ENCODE measurements at regions not wholly inside any gene's neighbourhood (a gene's known extent, or its start where the extent isn't known, plus 50 kb on each side); places are given as distances from the start of the nearest gene placed in this dataset.
"Not testable (repeated sequence)": the region's sequence is repeated elsewhere in the genome, so short reads cannot be mapped to it uniquely, and the experiment has no call there.

DNA sequence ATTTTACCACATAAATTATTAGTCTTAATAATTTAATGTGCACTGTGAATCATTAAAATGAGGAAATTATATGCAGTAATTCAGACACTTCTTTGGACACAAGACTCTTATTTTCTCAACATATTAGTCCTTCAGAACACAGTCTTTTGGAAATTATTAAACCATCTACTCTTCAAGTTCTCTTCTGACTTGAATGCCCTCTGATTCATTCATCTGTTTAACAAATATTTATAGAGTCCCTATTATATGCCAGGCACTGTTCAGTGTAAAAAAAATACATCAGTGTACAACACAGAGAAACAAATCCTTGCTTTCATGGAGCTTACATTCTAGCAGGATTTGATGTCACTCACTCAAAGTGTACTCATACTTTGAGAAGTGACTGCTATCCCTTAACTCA lies 163.4 kb upstream of the IL12B start:
- TF ChIP-seq, protein P1, sequence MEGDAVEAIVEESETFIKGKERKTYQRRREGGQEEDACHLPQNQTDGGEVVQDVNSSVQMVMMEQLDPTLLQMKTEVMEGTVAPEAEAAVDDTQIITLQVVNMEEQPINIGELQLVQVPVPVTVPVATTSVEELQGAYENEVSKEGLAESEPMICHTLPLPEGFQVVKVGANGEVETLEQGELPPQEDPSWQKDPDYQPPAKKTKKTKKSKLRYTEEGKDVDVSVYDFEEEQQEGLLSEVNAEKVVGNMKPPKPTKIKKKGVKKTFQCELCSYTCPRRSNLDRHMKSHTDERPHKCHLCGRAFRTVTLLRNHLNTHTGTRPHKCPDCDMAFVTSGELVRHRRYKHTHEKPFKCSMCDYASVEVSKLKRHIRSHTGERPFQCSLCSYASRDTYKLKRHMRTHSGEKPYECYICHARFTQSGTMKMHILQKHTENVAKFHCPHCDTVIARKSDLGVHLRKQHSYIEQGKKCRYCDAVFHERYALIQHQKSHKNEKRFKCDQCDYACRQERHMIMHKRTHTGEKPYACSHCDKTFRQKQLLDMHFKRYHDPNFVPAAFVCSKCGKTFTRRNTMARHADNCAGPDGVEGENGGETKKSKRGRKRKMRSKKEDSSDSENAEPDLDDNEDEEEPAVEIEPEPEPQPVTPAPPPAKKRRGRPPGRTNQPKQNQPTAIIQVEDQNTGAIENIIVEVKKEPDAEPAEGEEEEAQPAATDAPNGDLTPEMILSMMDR (IDR thresholded peaks at IDR 0.05; ENCODE audit: poor library complexity, severe bottlenecking), result no peak
- Histone ChIP-seq H3K9me3 (ENCODE audit: severe bottlenecking) (no peaks in the 10 kb centered on the region), H3K4me3 (ENCODE audit: severe bottlenecking) (no peak overlapping the region), H3K27me3 (ENCODE audit: insufficient read depth, poor library complexity, severe bottlenecking) (peaks cover 2% of the 10 kb centered on the region), H3K4me1 (ENCODE audit: insufficient read depth, poor library complexity, severe bottlenecking) (no peaks in the 10 kb centered on the region), H3K27ac (ENCODE audit: poor library complexity, severe bottlenecking) (no peak overlapping the region), H3K36me3 (ENCODE audit: low read depth) (no peaks in the 10 kb centered on the region)
- no peak for ATAC-seq (ENCODE audit: low read depth)
- no peak for DNase-seq (ENCODE audit: low spot score)

DNA sequence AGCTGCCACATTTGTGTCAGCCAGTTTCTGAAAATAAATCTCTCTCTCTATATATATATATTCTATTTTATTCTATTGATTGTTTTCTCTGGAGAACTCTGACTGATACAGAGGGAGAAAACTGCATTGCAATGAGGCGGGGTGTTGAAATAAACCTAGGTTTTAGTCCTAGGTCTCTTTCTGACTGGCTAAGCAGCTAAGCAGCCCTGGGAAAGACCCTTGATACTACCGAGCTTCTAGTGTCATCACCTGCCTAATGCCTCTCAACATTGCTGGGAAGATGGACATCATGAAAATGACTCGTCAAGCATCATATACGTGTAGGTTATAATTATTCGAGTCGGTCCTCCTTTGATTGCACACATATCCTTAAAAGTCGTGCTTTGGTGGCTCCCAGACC lies 166.5 kb upstream of the IL12B start:
- no peak overlapping the region for H3K27ac ChIP-seq (ENCODE audit: poor library complexity, severe bottlenecking)
- no peaks in the 10 kb centered on the region for H3K36me3 ChIP-seq (ENCODE audit: low read depth)
- TF ChIP-seq, protein P1 (IDR thresholded peaks at IDR 0.05; ENCODE audit: poor library complexity, severe bottlenecking), result no peak
- no peaks in the 10 kb centered on the region for H3K9me3 ChIP-seq (ENCODE audit: severe bottlenecking)
- peaks cover 2% of the 10 kb centered on the region for H3K27me3 ChIP-seq (ENCODE audit: insufficient read depth, poor library complexity, severe bottlenecking)
- DNase-seq (ENCODE audit: low spot score) (no peak), ATAC-seq (ENCODE audit: low read depth) (no peak)
- H3K4me1 ChIP-seq (ENCODE audit: insufficient read depth, poor library complexity, severe bottlenecking), result no peaks in the 10 kb centered on the region
- H3K4me3 ChIP-seq (ENCODE audit: severe bottlenecking), result no peak overlapping the region

DNA sequence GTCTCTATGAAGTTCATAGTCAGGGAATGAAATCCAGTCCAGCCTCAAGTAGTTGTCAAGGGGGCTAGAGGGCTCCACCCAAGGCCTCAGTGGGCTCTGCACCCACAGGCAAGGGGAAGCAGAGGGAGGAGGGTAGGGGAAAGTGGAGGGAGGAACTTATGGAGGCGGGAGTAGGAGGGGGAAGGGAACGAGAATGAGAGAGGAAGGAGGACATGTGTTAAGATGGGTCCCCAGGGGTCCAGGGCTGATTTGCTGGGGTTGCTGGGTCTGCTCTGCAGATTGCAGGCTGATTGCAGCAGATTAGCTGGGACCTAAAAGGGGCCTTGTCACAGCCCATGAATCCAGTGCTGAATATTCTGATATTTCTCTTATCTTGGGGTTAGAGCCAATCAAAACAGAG lies 166.9 kb upstream of the IL12B start:
- ATAC-seq (ENCODE audit: low read depth), result no peak

DNA sequence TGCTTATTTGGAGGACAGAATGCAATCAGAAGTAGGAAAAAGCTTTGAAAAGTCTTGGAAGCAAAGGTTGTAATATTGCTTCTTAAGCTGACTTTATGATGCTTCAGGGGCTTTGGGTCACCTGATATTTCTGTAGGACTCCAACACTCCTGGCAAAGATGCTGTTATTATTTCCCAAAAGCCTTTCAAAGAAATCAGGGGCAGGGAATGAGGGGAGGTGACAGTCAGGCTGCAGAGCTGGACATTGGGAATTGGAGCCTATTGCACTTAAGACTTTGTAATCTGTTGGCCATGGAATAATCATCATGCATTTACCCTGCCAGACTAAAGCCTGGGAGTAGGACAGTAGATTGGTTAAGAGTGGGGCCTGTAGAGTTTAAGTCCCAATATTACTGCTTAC lies 168.3 kb upstream of the IL12B start:
- Histone ChIP-seq H3K4me1 (ENCODE audit: insufficient read depth, poor library complexity, severe bottlenecking) (no peaks in the 10 kb centered on the region), H3K4me3 (ENCODE audit: severe bottlenecking) (no peak overlapping the region), H3K36me3 (ENCODE audit: low read depth) (no peaks in the 10 kb centered on the region), H3K9me3 (ENCODE audit: severe bottlenecking) (no peaks in the 10 kb centered on the region), H3K27ac (ENCODE audit: poor library complexity, severe bottlenecking) (no peak overlapping the region), H3K27me3 (ENCODE audit: insufficient read depth, poor library complexity, severe bottlenecking) (peaks cover 2% of the 10 kb centered on the region)
- ATAC-seq (ENCODE audit: low read depth), result no peak
- no peak for DNase-seq (ENCODE audit: low spot score)
- TF ChIP-seq, protein P1 (IDR thresholded peaks at IDR 0.05; ENCODE audit: poor library complexity, severe bottlenecking), result no peak

More for the DNA sequence above, 166.9 kb upstream of the IL12B start:
- no peak for DNase-seq (ENCODE audit: low spot score)
- no peak overlapping the region for H3K27ac ChIP-seq (ENCODE audit: poor library complexity, severe bottlenecking)
- no peak overlapping the region for H3K4me3 ChIP-seq (ENCODE audit: severe bottlenecking)
- TF ChIP-seq, protein P1 (IDR thresholded peaks at IDR 0.05; ENCODE audit: poor library complexity, severe bottlenecking), result no peak
- H3K4me1 ChIP-seq (ENCODE audit: insufficient read depth, poor library complexity, severe bottlenecking), result no peaks in the 10 kb centered on the region
- no peaks in the 10 kb centered on the region for H3K9me3 ChIP-seq (ENCODE audit: severe bottlenecking)
- peaks cover 2% of the 10 kb centered on the region for H3K27me3 ChIP-seq (ENCODE audit: insufficient read depth, poor library complexity, severe bottlenecking)
- H3K36me3 ChIP-seq (ENCODE audit: low read depth), result no peaks in the 10 kb centered on the region

DNA sequence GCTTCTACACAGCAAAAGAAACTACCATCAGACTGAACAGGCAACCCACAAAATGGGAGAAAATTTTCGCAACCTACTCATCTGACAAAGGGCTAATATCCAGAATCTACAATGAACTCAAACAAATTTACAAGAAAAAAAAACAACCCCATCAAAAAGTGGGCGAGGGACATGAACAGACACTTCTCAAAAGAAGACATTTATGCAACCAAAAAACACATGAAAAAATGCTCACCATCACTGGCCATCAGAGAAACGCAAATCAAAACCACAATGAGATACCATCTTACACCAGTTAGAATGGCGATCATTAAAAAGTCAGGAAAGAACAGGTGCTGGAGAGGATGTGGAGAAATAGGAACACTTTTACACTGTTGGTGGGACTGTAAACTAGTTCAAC lies 171.8 kb upstream of the IL12B start:
- H3K27ac ChIP-seq (ENCODE audit: poor library complexity, severe bottlenecking); ATAC-seq (ENCODE audit: low read depth); H3K9me3 ChIP-seq (ENCODE audit: severe bottlenecking); H3K4me1 ChIP-seq (ENCODE audit: insufficient read depth, poor library complexity, severe bottlenecking); H3K36me3 ChIP-seq (ENCODE audit: low read depth); H3K4me3 ChIP-seq (ENCODE audit: severe bottlenecking); DNase-seq (ENCODE audit: low spot score); H3K27me3 ChIP-seq (ENCODE audit: insufficient read depth, poor library complexity, severe bottlenecking): not testable (repeated sequence)
